Nephron (organoid): ENCODE measurements at regions not wholly inside any gene's neighbourhood (a gene's known extent, or its start where the extent isn't known, plus 50 kb on each side); places are given as distances from the start of the nearest gene placed in this dataset.

ENCODE experiments used
- H3K27ac Mint-ChIP-seq, 3 experiments: 2 replicates each; pipeline ENCODE4 v1.8.0; 2020; ENCODE audit warnings: mixed read lengths in 3 of 3, mild to moderate bottlenecking in 2 of 3, moderate library complexity in 1 of 3
- H3K27me3 Mint-ChIP-seq: 2 replicates; pipeline ENCODE4 v1.8.0; 2021; ENCODE audit warnings: low read depth, mild to moderate bottlenecking, moderate library complexity, mixed read lengths
- H3K36me3 Mint-ChIP-seq: 2 replicates; pipeline ENCODE4 v1.8.0; 2020; ENCODE audit warnings: low read depth, mixed read lengths
- H3K4me1 Mint-ChIP-seq: 2 replicates; pipeline ENCODE4 v1.8.0; 2020; ENCODE audit warnings: mixed read lengths
- H3K4me3 Mint-ChIP-seq, 3 experiments: 2 replicates each; pipeline ENCODE4 v1.8.0; 2020; ENCODE audit warnings: mild to moderate bottlenecking in 3 of 3, mixed read lengths in 3 of 3, moderate library complexity in 2 of 3
- H3K9me3 Mint-ChIP-seq: 2 replicates; pipeline ENCODE4 v1.8.0; 2020; ENCODE audit warnings: mixed read lengths
- TF ChIP-seq, protein P1 (sequence below), 3 experiments: fragments of 200-600 bp; sonication (generic); IDR thresholded peaks; one replicate each; pipeline ENCODE4 v1.5.0; 2021; ENCODE audit warnings: antibody characterized with exemption in 3 of 3; ENCODE audit not compliant: unreplicated experiment in 3 of 3

DNA sequence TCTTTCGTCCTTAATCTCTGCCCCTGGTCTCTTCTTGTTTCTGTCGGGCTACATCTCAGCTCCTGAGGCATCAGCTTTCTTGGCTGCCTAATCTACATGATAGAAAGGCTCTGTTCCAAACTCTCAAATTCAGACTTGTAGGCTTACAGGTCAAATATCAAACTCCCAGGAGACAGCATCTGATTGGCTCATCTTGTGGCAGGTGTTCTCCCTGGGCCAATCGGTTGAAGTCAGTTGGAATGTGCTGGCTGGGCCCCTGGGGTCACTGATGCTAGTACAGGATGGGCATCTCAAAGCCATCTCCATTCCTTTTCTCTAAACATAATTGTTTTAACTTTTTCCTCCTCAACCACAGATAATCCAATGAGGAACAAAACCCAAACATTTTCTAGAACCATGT lies 198.7 kb downstream of the CNTN3 start:
- H3K4me3 Mint-ChIP-seq = no peak overlapping the region
- no peaks in the 10 kb centered on the region for H3K9me3 Mint-ChIP-seq
- TF ChIP-seq, protein P1, sequence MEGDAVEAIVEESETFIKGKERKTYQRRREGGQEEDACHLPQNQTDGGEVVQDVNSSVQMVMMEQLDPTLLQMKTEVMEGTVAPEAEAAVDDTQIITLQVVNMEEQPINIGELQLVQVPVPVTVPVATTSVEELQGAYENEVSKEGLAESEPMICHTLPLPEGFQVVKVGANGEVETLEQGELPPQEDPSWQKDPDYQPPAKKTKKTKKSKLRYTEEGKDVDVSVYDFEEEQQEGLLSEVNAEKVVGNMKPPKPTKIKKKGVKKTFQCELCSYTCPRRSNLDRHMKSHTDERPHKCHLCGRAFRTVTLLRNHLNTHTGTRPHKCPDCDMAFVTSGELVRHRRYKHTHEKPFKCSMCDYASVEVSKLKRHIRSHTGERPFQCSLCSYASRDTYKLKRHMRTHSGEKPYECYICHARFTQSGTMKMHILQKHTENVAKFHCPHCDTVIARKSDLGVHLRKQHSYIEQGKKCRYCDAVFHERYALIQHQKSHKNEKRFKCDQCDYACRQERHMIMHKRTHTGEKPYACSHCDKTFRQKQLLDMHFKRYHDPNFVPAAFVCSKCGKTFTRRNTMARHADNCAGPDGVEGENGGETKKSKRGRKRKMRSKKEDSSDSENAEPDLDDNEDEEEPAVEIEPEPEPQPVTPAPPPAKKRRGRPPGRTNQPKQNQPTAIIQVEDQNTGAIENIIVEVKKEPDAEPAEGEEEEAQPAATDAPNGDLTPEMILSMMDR (IDR thresholded peaks at IDR 0.05; ENCODE audit: unreplicated experiment in 3 of 3) = no peak
- no peak overlapping the region for H3K27ac Mint-ChIP-seq
- no peaks in the 10 kb centered on the region for H3K27me3 Mint-ChIP-seq
- H3K4me1 Mint-ChIP-seq = no peaks in the 10 kb centered on the region
- no peaks in the 10 kb centered on the region for H3K36me3 Mint-ChIP-seq

- Mint-ChIP-seq H3K36me3 (no peaks in the 10 kb centered on the region), H3K4me3 (no peak overlapping the region), H3K27me3 (no peaks in the 10 kb centered on the region), H3K9me3 (no peaks in the 10 kb centered on the region), H3K27ac (no peak overlapping the region), H3K4me1 (no peaks in the 10 kb centered on the region)
- TF ChIP-seq, protein P1 (IDR thresholded peaks at IDR 0.05; ENCODE audit: unreplicated experiment in 3 of 3) = no peak
These were observed 200.8 kb downstream of the CNTN3 start for GRCh38 chr3:74413547-74414241.

GRCh38 chr3:74410276-74410941 lies 204.1 kb downstream of the CNTN3 start:
- Mint-ChIP-seq H3K4me3 (no peak overlapping the region), H3K27ac (no peak overlapping the region), H3K36me3 (no peaks in the 10 kb centered on the region), H3K9me3 (no peaks in the 10 kb centered on the region), H3K27me3 (no peaks in the 10 kb centered on the region), H3K4me1 (no peaks in the 10 kb centered on the region)
- TF ChIP-seq, protein P1 (IDR thresholded peaks at IDR 0.05; ENCODE audit: unreplicated experiment in 3 of 3) = no peak

DNA sequence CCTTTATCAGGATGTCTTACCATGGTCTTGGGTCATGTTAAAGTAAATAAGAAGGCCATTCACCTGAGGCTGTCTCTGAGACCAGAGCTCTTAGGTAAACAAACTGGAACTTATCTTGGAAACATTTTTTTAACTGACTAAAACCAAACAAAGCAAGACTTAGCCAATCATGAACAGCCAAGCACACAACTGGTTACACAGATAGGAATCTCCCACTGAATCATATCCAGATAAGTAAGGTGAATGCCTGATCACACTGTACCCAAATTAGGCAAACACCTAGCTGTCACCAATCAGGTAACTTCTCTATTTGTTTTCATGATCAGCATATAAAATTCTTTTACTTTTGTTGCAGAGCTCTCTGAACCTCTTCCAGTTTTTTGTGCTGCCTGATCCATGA lies 205.4 kb downstream of the CNTN3 start:
- no peaks in the 10 kb centered on the region for H3K4me1 Mint-ChIP-seq
- no peaks in the 10 kb centered on the region for H3K27me3 Mint-ChIP-seq
- H3K9me3 Mint-ChIP-seq = no peaks in the 10 kb centered on the region
- TF ChIP-seq, protein P1 (IDR thresholded peaks at IDR 0.05; ENCODE audit: unreplicated experiment in 3 of 3) = no peak
- no peaks in the 10 kb centered on the region for H3K36me3 Mint-ChIP-seq
- no peak overlapping the region for H3K4me3 Mint-ChIP-seq
- H3K27ac Mint-ChIP-seq = no peak overlapping the region

GRCh38 chr3:74403307-74403706 lies 211.2 kb downstream of the CNTN3 start:
- Mint-ChIP-seq H3K27me3 (no peaks in the 10 kb centered on the region), H3K4me3 (no peak overlapping the region), H3K36me3 (no peaks in the 10 kb centered on the region), H3K4me1 (no peaks in the 10 kb centered on the region), H3K9me3 (peaks cover 12% of the 10 kb centered on the region), H3K27ac (no peak overlapping the region)
- TF ChIP-seq, protein P1 (IDR thresholded peaks at IDR 0.05; ENCODE audit: unreplicated experiment in 3 of 3) = no peak

GRCh38 chr3:74402821-74403220 lies 211.6 kb downstream of the CNTN3 start:
- no peak overlapping the region for H3K27ac Mint-ChIP-seq
- no peaks in the 10 kb centered on the region for H3K4me1 Mint-ChIP-seq
- no peaks in the 10 kb centered on the region for H3K27me3 Mint-ChIP-seq
- H3K36me3 Mint-ChIP-seq = no peaks in the 10 kb centered on the region
- H3K4me3 Mint-ChIP-seq = no peak overlapping the region
- peaks cover 12% of the 10 kb centered on the region for H3K9me3 Mint-ChIP-seq
- TF ChIP-seq, protein P1 (IDR thresholded peaks at IDR 0.05; ENCODE audit: unreplicated experiment in 3 of 3) = no peak
